Lower lobe of right lung (tissue), 2 donors: ENCODE measurements at regions not wholly inside any gene's neighbourhood (a gene's known extent, or its start where the extent isn't known, plus 50 kb on each side); places are given as distances from the start of the nearest gene placed in this dataset.

Experiments
- ATAC-seq, 2 donors: fragments of 200-7000 bp; cut with Tn5 transposase; one replicate each; pipeline ENCODE4 v1.9.1; 2020 to 2022; ENCODE audit warnings: mild to moderate bottlenecking in 2 of 2, moderate library complexity in 2 of 2
- DNase-seq: peaks from one replicate; pipeline ENCODE4 v3.0.0-alpha.2; 2020
- H3K27ac ChIP-seq: fragments of 200-600 bp; one replicate; pipeline ENCODE4 v1.8.0; 2022
- H3K27me3 ChIP-seq: fragments of 200-600 bp; one replicate; pipeline ENCODE4 v1.8.0; 2022; ENCODE audit warnings: low read depth
- H3K36me3 ChIP-seq: fragments of 200-600 bp; one replicate; pipeline ENCODE4 v1.8.0; 2022; ENCODE audit warnings: mild to moderate bottlenecking
- H3K4me1 ChIP-seq: fragments of 200-600 bp; one replicate; pipeline ENCODE4 v1.8.0; 2022
- H3K4me3 ChIP-seq: fragments of 200-600 bp; one replicate; pipeline ENCODE4 v1.8.0; 2022; ENCODE audit warnings: mild to moderate bottlenecking
- H3K9me3 ChIP-seq: fragments of 200-600 bp; one replicate; pipeline ENCODE4 v1.8.0; 2022
- CTCF ChIP-seq: fragments of 200-600 bp; IDR thresholded peaks from one replicate; pipeline ENCODE4 v1.8.0; 2022; ENCODE audit warnings: antibody characterized with exemption, mild to moderate bottlenecking
- intact Hi-C: fragments of 100-400 bp; cut with DNase I; formaldehyde crosslinking; loops from one replicate; pipeline ENCODE4 v1.11.0; 2022
- donor health status: DM: no; HTN: yes; CAD: no; lungs with severe emphysema.

- peak overlapping the region; percentile 49 for H3K27ac ChIP-seq
- intact Hi-C loops = no loop called here
- ATAC-seq = peak; percentile 57 to 68
- TF ChIP-seq CTCF = no peak
- H3K4me1 ChIP-seq = no peaks in the 10 kb centered on the region
- no peak overlapping the region for H3K4me3 ChIP-seq
- H3K27me3 ChIP-seq = no peaks in the 10 kb centered on the region
- H3K36me3 ChIP-seq = no peaks in the 10 kb centered on the region
- H3K9me3 ChIP-seq = no peaks in the 10 kb centered on the region
- DNase-seq = no peak
Measured at GRCh38 chr18:46293742-46294181, 189.6 kb downstream of the HAUS1 start.

- no peak for TF ChIP-seq CTCF
- no peaks in the 10 kb centered on the region for H3K9me3 ChIP-seq
- intact Hi-C loops = no loop called here
- H3K27me3 ChIP-seq = no peaks in the 10 kb centered on the region
- DNase-seq (no peak), ATAC-seq (peak; percentile 60 to 73)
- H3K36me3 ChIP-seq = no peaks in the 10 kb centered on the region
- no peak overlapping the region for H3K27ac ChIP-seq
- H3K4me3 ChIP-seq = no peak overlapping the region
- H3K4me1 ChIP-seq = no peaks in the 10 kb centered on the region
Measured at GRCh38 chr18:46294318-46294717, 190.1 kb downstream of the HAUS1 start.

GRCh38 chr18:46294751-46295150 is 190.6 kb downstream of the HAUS1 start:
- Histone ChIP-seq H3K36me3 (no peaks in the 10 kb centered on the region), H3K27me3 (no peaks in the 10 kb centered on the region), H3K4me3 (no peak overlapping the region), H3K4me1 (no peaks in the 10 kb centered on the region), H3K9me3 (no peaks in the 10 kb centered on the region), H3K27ac (no peak overlapping the region)
- DNase-seq (no peak), ATAC-seq (no peak)
- intact Hi-C loops = no loop called here
- TF ChIP-seq CTCF = no peak

DNA sequence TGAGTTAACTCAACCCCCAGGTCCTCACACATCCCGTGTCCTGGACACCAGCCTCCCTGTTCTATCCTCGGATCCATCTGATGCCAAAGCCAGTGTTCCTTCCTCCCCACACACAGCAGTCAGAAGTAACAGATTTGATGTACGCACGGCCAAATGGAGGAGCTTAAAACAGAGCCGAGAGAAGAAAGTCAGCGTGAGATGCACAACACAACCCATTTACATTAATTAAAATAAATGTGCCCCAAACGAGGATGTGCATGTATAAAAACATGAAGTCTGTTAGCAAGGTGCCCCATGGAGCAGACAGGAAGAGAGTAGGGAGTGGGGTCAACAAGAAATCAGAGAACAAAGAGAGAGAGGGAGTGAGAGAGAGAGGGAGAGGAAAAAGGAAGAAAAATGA is 191.2 kb downstream of the HAUS1 start:
- intact Hi-C loops = no loop called here
- no peak for TF ChIP-seq CTCF
- DNase-seq = no peak

GRCh38 chr18:46296656-46297055 is 192.5 kb downstream of the HAUS1 start:
- Histone ChIP-seq H3K36me3 (no peaks in the 10 kb centered on the region), H3K27me3 (no peaks in the 10 kb centered on the region), H3K9me3 (no peaks in the 10 kb centered on the region), H3K27ac (no peak overlapping the region), H3K4me1 (no peaks in the 10 kb centered on the region), H3K4me3 (no peak overlapping the region)
- intact Hi-C loops = no loop called here
- no peak for DNase-seq
- TF ChIP-seq CTCF = no peak
- ATAC-seq = no peak

More for the DNA sequence above, 191.2 kb downstream of the HAUS1 start:
- Histone ChIP-seq H3K27me3 (no peaks in the 10 kb centered on the region), H3K9me3 (no peaks in the 10 kb centered on the region), H3K4me3 (no peak overlapping the region), H3K4me1 (no peaks in the 10 kb centered on the region), H3K36me3 (no peaks in the 10 kb centered on the region), H3K27ac (no peak overlapping the region)
- ATAC-seq = no peak

- H3K9me3 ChIP-seq = no peaks in the 10 kb centered on the region
- DNase-seq (no peak), ATAC-seq (peak in 1 of 2 donors; percentile 47)
- no peak overlapping the region for H3K4me3 ChIP-seq
- intact Hi-C loops = no loop called here
- no peaks in the 10 kb centered on the region for H3K4me1 ChIP-seq
- no peak overlapping the region for H3K27ac ChIP-seq
- H3K27me3 ChIP-seq = no peaks in the 10 kb centered on the region
- TF ChIP-seq CTCF = no peak
- H3K36me3 ChIP-seq = no peaks in the 10 kb centered on the region
Measured at GRCh38 chr18:46297124-46297523, 192.9 kb downstream of the HAUS1 start.
